H1 (cell line): ENCODE measurements at regions not wholly inside any gene's neighbourhood (a gene's known extent, or its start where the extent isn't known, plus 50 kb on each side); places are given as distances from the start of the nearest gene placed in this dataset.

Source experiments
- CTCF ChIA-PET: fragments of 300-600 bp; sonication (Branson Sonifier 250); formaldehyde crosslinking; loops from one replicate; lab custom pipeline; 2021; ENCODE audit not compliant: partially characterized antibody; lab: Charles Lee
- POLR2A ChIA-PET: fragments of 300-600 bp; sonication (Branson Sonifier 250); formaldehyde crosslinking; loops from one replicate; lab custom pipeline; 2021; ENCODE audit warnings: inconsistent platforms; ENCODE audit not compliant: partially characterized antibody; lab: Charles Lee
- DNase-seq, 2 experiments: peaks; one replicate each; pipeline versions ENCODE4 v3.0.0 to v3.0.0-alpha.2; 2010 to 2022; ENCODE audit warnings: low spot score in 2 of 2, low read depth in 1 of 2, mixed read lengths in 1 of 2
- FAIRE-seq: peaks from 2 replicates; lab custom pipeline; 2011; peaks lifted over from hg19 to GRCh38; lab: Jason Lieb, UNC
- H2AFZ ChIP-seq: 2 replicates; pipeline ENCODE4 v1.8.1; 2012; ENCODE audit warnings: low read length, inconsistent platforms
- H2AK5ac ChIP-seq: 2 replicates; pipeline ENCODE4 v1.6.1; 2013; ENCODE audit warnings: low read depth, low read length
- H2BK120ac ChIP-seq: replicated peaks from 2 replicates; pipeline ENCODE3; 2013; ENCODE audit warnings: low read depth, low read length, inconsistent platforms
- H2BK12ac ChIP-seq: 2 replicates; pipeline ENCODE4 v1.6.1; 2013; ENCODE audit warnings: low read depth, low read length
- H2BK15ac ChIP-seq: 2 replicates; pipeline ENCODE4 v1.6.1; 2013; ENCODE audit warnings: low read length
- H2BK20ac ChIP-seq: 2 replicates; pipeline ENCODE4 v1.6.1; 2013; ENCODE audit warnings: low read length
- H2BK5ac ChIP-seq: 2 replicates; pipeline ENCODE4 v1.6.1; 2013; ENCODE audit warnings: low read depth, low read length
- H3K14ac ChIP-seq: 2 replicates; pipeline ENCODE4 v1.6.1; 2013; ENCODE audit warnings: inconsistent platforms; ENCODE audit not compliant: insufficient read length
- H3K18ac ChIP-seq: 2 replicates; pipeline ENCODE4 v1.6.1; 2013; ENCODE audit warnings: low read length; ENCODE audit errors: extremely low read depth
- H3K23ac ChIP-seq: 2 replicates; pipeline ENCODE4 v1.6.1; 2013; ENCODE audit warnings: inconsistent platforms; ENCODE audit not compliant: insufficient read length
- H3K23me2 ChIP-seq: 2 replicates; pipeline ENCODE4 v1.6.1; 2013; ENCODE audit warnings: low read depth, low read length
- H3K27ac ChIP-seq: 2 replicates; pipeline ENCODE4 v1.6.1; 2011; ENCODE audit warnings: low read depth, low read length, inconsistent platforms
- H3K27me3 ChIP-seq, 4 experiments: replicated peaks in 1 of 4; 1 replicate in 1 of 4; 2 replicates in 3 of 4; pipeline versions ENCODE4 v1.6.1 to v1.8.1; 2011 to 2013; ENCODE audit warnings: low read length in 3 of 4, mild to moderate bottlenecking in 3 of 4, inconsistent platforms in 2 of 4, mixed read lengths in 2 of 4, moderate library complexity in 1 of 4; ENCODE audit not compliant: control insufficient read depth in 3 of 4, insufficient read depth in 3 of 4; ENCODE audit errors: extremely low read depth in 1 of 4
- H3K36me3 ChIP-seq, 4 experiments: 2 replicates each; pipeline versions ENCODE4 v1.6.1 to v1.8.1; 2011 to 2013; ENCODE audit warnings: mild to moderate bottlenecking in 4 of 4, low read length in 3 of 4, moderate library complexity in 2 of 4, control low read depth in 1 of 4, inconsistent platforms in 1 of 4; ENCODE audit not compliant: insufficient read depth in 4 of 4, control insufficient read depth in 2 of 4
- H3K4ac ChIP-seq: replicated peaks from 2 replicates; pipeline ENCODE3; 2013; ENCODE audit warnings: low read length, low read depth, mixed read lengths, inconsistent platforms; ENCODE audit not compliant: insufficient read length
- H3K4me1 ChIP-seq, 4 experiments: replicated peaks in 1 of 4; 1 replicate in 1 of 4; 2 replicates in 3 of 4; pipeline versions ENCODE4 v1.6.1 to v1.8.1; 2011 to 2013; ENCODE audit warnings: low read length in 3 of 4, inconsistent platforms in 2 of 4, mixed read lengths in 1 of 4; ENCODE audit not compliant: insufficient read depth in 4 of 4, control insufficient read depth in 3 of 4
- H3K4me2 ChIP-seq, 2 experiments: 2 replicates each; pipeline versions ENCODE4 v1.6.1 to v1.8.1; 2011 to 2013; ENCODE audit warnings: low read depth in 2 of 2, low read length in 2 of 2, control low read depth in 1 of 2, inconsistent platforms in 1 of 2, mild to moderate bottlenecking in 1 of 2; ENCODE audit not compliant: insufficient read depth in 1 of 2
- H3K4me3 ChIP-seq, 4 experiments: fragments of 200-600, 300-600 bp in 1 of 4; sonication (generic), shearing (Covaris generic), sonication (Bioruptor Twin) in 1 of 4; 2 replicates each; pipeline versions ENCODE4 v1.5.1 to v1.8.1; 2011 to 2016; ENCODE audit warnings: low read length in 4 of 4, low read depth in 3 of 4, control low read depth in 2 of 4, inconsistent platforms in 2 of 4, mild to moderate bottlenecking in 2 of 4, mixed read lengths in 1 of 4, moderate library complexity in 1 of 4; ENCODE audit not compliant: insufficient read depth in 2 of 4; ENCODE audit errors: extremely low read depth in 1 of 4
- H3K56ac ChIP-seq: replicated peaks from 2 replicates; pipeline ENCODE3; 2013; ENCODE audit warnings: low read depth, mild to moderate bottlenecking, mixed read lengths, low read length, inconsistent platforms; ENCODE audit not compliant: insufficient read length
- H3K79me1 ChIP-seq: 2 replicates; pipeline ENCODE4 v1.6.1; 2013; ENCODE audit warnings: low read depth, low read length, control low read depth
- H3K79me2 ChIP-seq, 2 experiments: 2 replicates each; pipeline versions ENCODE4 v1.6.1 to v1.8.1; 2012 to 2013; ENCODE audit warnings: low read length in 2 of 2, mild to moderate bottlenecking in 2 of 2, inconsistent platforms in 1 of 2; ENCODE audit not compliant: insufficient read depth in 2 of 2, control insufficient read depth in 1 of 2
- H3K9ac ChIP-seq, 4 experiments: replicated peaks in 1 of 4; 1 replicate in 1 of 4; 2 replicates in 3 of 4; pipeline versions ENCODE4 v1.6.1 to v1.8.1; 2011 to 2013; ENCODE audit warnings: low read depth in 3 of 4, low read length in 3 of 4, control low read depth in 2 of 4, mild to moderate bottlenecking in 2 of 4, moderate library complexity in 2 of 4, inconsistent platforms in 1 of 4; ENCODE audit errors: extremely low read depth in 1 of 4
- H3K9me3 ChIP-seq, 2 experiments: 2 replicates each; pipeline versions ENCODE4 v1.6.1 to v1.8.1; 2012 to 2013; ENCODE audit warnings: mild to moderate bottlenecking in 2 of 2, moderate library complexity in 2 of 2, control low read depth in 1 of 2, inconsistent platforms in 1 of 2, low read depth in 1 of 2, low read length in 1 of 2, mixed read lengths in 1 of 2; ENCODE audit not compliant: insufficient read depth in 2 of 2
- H4K20me1 ChIP-seq, 2 experiments: replicated peaks in 1 of 2; 2 replicates each; pipeline versions ENCODE3 to v1.8.1; 2011 to 2013; ENCODE audit warnings: inconsistent platforms in 2 of 2, low read length in 2 of 2, mild to moderate bottlenecking in 1 of 2; ENCODE audit not compliant: insufficient read depth in 2 of 2, control insufficient read depth in 1 of 2
- H4K5ac ChIP-seq: 2 replicates; pipeline ENCODE4 v1.6.1; 2013; ENCODE audit warnings: low read length, low read depth, mixed read lengths, inconsistent platforms; ENCODE audit not compliant: insufficient read length
- H4K8ac ChIP-seq: 2 replicates; pipeline ENCODE4 v1.8.0; 2013; ENCODE audit warnings: mild to moderate bottlenecking, moderate library complexity, low read length, inconsistent platforms; ENCODE audit not compliant: insufficient read depth; ENCODE audit errors: extremely low read depth
- H4K91ac ChIP-seq: replicated peaks from 2 replicates; pipeline ENCODE3; 2013; ENCODE audit warnings: low read length, mixed read lengths, inconsistent platforms; ENCODE audit not compliant: insufficient read length
- BCL11A ChIP-seq, 2 experiments: IDR thresholded peaks; one replicate each; pipeline ENCODE4 v1.6.1; 2011; ENCODE audit warnings: low read depth in 2 of 2, low read length in 2 of 2, mild to moderate bottlenecking in 2 of 2
- KDM4A ChIP-seq: IDR thresholded peaks from one replicate; pipeline ENCODE4 v1.7.1; 2012; ENCODE audit warnings: low read depth, mild to moderate bottlenecking, moderate library complexity, low read length, inconsistent platforms; ENCODE audit not compliant: severe bottlenecking
- SP2 ChIP-seq: IDR thresholded peaks from 2 replicates; pipeline ENCODE4 v1.6.1; 2012; ENCODE audit warnings: mild to moderate bottlenecking, low read length, inconsistent platforms
- WGBS, 2 experiments: shearing (Covaris generic) in 1 of 2; methylation state at CpG; one replicate each; pipeline versions ENCODE4 v1.1.6 to v1.1.7; 2013 to 2015; ENCODE audit warnings: low lambda C conversion rate in 2 of 2, mixed read lengths in 2 of 2, inconsistent platforms in 1 of 2, low coverage in 1 of 2, missing lambda C conversion rate in 1 of 2; ENCODE audit not compliant: insufficient replicate concordance in 2 of 2, insufficient coverage in 1 of 2, insufficient read length in 1 of 2; ENCODE audit errors: extremely low coverage in 1 of 2, missing lambda C conversion rate in 1 of 2; 5-methylcytosine and 5-hydroxymethylcytosine counted together

- no peak overlapping the region for H2BK120ac ChIP-seq
- no peak overlapping the region for H3K23ac ChIP-seq
- no peak overlapping the region for H2BK12ac ChIP-seq
- H2AFZ ChIP-seq = no peak overlapping the region
- TF ChIP-seq BCL11A (IDR thresholded peaks at IDR 0.05; ENCODE audit: low read depth in 2 of 2, low read length in 2 of 2) (no peak), KDM4A (no peak), SP2 (no peak)
- CTCF ChIA-PET = no interaction called here
- no peak overlapping the region for H2BK5ac ChIP-seq
- DNase-seq (no peak), FAIRE-seq (no peak)
- no peak overlapping the region for H4K8ac ChIP-seq
- no peaks in the 10 kb centered on the region for H3K79me1 ChIP-seq
- no peak overlapping the region for H3K18ac ChIP-seq
- no peaks in the 10 kb centered on the region for H3K36me3 ChIP-seq
- 95% methylated on average over 2 of the region's 2 CpGs; no CpG with 5 or more reads in 1 of the 2 experiments for WGBS, 2 experiments
- no peaks in the 10 kb centered on the region for H4K20me1 ChIP-seq
- no peak overlapping the region for H3K9ac ChIP-seq
- H2AK5ac ChIP-seq = no peak overlapping the region
- no peaks in the 10 kb centered on the region for H3K4me1 ChIP-seq
- no peaks in the 10 kb centered on the region; the same call in 1 of the 2 replicates for H3K23me2 ChIP-seq
- H3K14ac ChIP-seq = no peak overlapping the region
- H4K91ac ChIP-seq = no peak overlapping the region
- no peak overlapping the region for H3K56ac ChIP-seq
- H3K4ac ChIP-seq = no peak overlapping the region
- H4K5ac ChIP-seq = no peak overlapping the region
- POLR2A ChIA-PET = no interaction called here
- no peaks in the 10 kb centered on the region for H3K9me3 ChIP-seq
- H3K4me2 ChIP-seq = no peak overlapping the region
- H3K27me3 ChIP-seq = no peaks in the 10 kb centered on the region; a peak in 1 of 7 replicates
- H2BK20ac ChIP-seq = no peak overlapping the region
- H3K79me2 ChIP-seq = no peaks in the 10 kb centered on the region
- H3K27ac ChIP-seq = no peak overlapping the region
- no peak overlapping the region for H2BK15ac ChIP-seq
- H3K4me3 ChIP-seq = no peak overlapping the region
These were observed 365.4 kb upstream of the ATP2B1 start for GRCh38 chr12:90074086-90074485.
